DND-41 (cell line): ENCODE measurements at regions not wholly inside any gene's neighbourhood (a gene's known extent, or its start where the extent isn't known, plus 50 kb on each side); places are given as distances from the start of the nearest gene placed in this dataset.

Source experiments
- EZH2 ChIP-seq: IDR thresholded peaks from 3 replicates; pipeline ENCODE4 v1.6.1; 2012; ENCODE audit warnings: borderline replicate concordance, low read depth, mild to moderate bottlenecking, moderate library complexity, low read length, inconsistent platforms; ENCODE audit not compliant: severe bottlenecking
- TF ChIP-seq, protein P1 (sequence below): IDR thresholded peaks from 2 replicates; pipeline ENCODE4 v1.5.1; 2012; ENCODE audit warnings: borderline replicate concordance, low read length, moderate library complexity, mild to moderate bottlenecking; ENCODE audit not compliant: poor library complexity, severe bottlenecking; ENCODE audit errors: extremely low read depth

DNA sequence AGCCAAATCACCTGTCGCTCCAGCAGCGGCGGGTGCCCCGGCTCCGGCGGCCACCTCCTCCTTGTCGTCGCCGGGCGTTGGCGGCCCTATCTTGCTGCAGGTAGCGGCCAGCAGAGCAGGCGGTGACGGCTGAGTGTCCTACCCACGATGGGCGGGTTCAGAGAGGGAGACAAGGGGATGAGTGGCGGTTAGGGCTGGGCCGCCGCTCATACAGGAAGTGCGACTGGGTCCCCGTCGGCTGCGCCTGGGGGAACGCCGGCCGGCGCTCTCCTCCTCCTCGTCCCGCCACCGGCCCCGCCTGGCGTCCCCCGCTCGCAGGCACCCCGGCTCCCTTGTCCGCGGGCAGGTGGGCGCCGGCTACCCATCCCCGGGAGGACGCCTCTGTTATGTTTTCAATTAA, 1692.0 kb downstream of the SLITRK5 start:
- TF ChIP-seq, protein P1, sequence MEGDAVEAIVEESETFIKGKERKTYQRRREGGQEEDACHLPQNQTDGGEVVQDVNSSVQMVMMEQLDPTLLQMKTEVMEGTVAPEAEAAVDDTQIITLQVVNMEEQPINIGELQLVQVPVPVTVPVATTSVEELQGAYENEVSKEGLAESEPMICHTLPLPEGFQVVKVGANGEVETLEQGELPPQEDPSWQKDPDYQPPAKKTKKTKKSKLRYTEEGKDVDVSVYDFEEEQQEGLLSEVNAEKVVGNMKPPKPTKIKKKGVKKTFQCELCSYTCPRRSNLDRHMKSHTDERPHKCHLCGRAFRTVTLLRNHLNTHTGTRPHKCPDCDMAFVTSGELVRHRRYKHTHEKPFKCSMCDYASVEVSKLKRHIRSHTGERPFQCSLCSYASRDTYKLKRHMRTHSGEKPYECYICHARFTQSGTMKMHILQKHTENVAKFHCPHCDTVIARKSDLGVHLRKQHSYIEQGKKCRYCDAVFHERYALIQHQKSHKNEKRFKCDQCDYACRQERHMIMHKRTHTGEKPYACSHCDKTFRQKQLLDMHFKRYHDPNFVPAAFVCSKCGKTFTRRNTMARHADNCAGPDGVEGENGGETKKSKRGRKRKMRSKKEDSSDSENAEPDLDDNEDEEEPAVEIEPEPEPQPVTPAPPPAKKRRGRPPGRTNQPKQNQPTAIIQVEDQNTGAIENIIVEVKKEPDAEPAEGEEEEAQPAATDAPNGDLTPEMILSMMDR: no peak
- TF ChIP-seq EZH2: no peak
